ENCODE measurements at regions not wholly inside any gene's neighbourhood (a gene's known extent, or its start where the extent isn't known, plus 50 kb on each side); places are given as distances from the start of the nearest gene placed in this dataset.

DNA sequence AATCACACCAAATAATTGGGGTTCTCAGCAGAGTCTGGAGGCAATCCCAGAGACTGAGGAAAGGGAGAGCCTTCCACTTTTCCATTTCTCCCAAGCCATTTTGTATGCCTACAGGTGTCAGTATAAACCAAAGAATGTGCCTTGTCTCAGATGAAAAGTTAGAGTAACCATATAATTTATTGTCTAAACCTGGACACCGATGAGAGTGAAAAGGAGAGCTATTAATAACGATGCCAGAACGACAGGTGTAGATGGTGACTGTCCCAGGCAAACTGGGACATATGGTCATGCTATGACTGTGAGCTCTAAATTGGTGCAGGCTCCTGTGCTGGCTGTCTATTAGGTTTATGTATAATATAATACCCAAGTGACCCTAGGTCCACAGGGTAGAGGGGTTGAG is 219.6 kb downstream of the ARHGAP12 start:
- TF ChIP-seq, protein P1, sequence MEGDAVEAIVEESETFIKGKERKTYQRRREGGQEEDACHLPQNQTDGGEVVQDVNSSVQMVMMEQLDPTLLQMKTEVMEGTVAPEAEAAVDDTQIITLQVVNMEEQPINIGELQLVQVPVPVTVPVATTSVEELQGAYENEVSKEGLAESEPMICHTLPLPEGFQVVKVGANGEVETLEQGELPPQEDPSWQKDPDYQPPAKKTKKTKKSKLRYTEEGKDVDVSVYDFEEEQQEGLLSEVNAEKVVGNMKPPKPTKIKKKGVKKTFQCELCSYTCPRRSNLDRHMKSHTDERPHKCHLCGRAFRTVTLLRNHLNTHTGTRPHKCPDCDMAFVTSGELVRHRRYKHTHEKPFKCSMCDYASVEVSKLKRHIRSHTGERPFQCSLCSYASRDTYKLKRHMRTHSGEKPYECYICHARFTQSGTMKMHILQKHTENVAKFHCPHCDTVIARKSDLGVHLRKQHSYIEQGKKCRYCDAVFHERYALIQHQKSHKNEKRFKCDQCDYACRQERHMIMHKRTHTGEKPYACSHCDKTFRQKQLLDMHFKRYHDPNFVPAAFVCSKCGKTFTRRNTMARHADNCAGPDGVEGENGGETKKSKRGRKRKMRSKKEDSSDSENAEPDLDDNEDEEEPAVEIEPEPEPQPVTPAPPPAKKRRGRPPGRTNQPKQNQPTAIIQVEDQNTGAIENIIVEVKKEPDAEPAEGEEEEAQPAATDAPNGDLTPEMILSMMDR (IDR thresholded peaks at IDR 0.05; ENCODE audit: low read depth, low read length, missing input control): peak; percentile 43
- no peak for TF ChIP-seq TAF1 (conservative IDR thresholded peaks at IDR 0.05)
- TF ChIP-seq, protein P2, sequence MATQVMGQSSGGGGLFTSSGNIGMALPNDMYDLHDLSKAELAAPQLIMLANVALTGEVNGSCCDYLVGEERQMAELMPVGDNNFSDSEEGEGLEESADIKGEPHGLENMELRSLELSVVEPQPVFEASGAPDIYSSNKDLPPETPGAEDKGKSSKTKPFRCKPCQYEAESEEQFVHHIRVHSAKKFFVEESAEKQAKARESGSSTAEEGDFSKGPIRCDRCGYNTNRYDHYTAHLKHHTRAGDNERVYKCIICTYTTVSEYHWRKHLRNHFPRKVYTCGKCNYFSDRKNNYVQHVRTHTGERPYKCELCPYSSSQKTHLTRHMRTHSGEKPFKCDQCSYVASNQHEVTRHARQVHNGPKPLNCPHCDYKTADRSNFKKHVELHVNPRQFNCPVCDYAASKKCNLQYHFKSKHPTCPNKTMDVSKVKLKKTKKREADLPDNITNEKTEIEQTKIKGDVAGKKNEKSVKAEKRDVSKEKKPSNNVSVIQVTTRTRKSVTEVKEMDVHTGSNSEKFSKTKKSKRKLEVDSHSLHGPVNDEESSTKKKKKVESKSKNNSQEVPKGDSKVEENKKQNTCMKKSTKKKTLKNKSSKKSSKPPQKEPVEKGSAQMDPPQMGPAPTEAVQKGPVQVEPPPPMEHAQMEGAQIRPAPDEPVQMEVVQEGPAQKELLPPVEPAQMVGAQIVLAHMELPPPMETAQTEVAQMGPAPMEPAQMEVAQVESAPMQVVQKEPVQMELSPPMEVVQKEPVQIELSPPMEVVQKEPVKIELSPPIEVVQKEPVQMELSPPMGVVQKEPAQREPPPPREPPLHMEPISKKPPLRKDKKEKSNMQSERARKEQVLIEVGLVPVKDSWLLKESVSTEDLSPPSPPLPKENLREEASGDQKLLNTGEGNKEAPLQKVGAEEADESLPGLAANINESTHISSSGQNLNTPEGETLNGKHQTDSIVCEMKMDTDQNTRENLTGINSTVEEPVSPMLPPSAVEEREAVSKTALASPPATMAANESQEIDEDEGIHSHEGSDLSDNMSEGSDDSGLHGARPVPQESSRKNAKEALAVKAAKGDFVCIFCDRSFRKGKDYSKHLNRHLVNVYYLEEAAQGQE (IDR thresholded peaks at IDR 0.05): no peak
- TF ChIP-seq, protein P3, sequence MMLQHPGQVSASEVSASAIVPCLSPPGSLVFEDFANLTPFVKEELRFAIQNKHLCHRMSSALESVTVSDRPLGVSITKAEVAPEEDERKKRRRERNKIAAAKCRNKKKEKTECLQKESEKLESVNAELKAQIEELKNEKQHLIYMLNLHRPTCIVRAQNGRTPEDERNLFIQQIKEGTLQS (IDR thresholded peaks at IDR 0.05): no peak
- TF ChIP-seq, protein P4, sequence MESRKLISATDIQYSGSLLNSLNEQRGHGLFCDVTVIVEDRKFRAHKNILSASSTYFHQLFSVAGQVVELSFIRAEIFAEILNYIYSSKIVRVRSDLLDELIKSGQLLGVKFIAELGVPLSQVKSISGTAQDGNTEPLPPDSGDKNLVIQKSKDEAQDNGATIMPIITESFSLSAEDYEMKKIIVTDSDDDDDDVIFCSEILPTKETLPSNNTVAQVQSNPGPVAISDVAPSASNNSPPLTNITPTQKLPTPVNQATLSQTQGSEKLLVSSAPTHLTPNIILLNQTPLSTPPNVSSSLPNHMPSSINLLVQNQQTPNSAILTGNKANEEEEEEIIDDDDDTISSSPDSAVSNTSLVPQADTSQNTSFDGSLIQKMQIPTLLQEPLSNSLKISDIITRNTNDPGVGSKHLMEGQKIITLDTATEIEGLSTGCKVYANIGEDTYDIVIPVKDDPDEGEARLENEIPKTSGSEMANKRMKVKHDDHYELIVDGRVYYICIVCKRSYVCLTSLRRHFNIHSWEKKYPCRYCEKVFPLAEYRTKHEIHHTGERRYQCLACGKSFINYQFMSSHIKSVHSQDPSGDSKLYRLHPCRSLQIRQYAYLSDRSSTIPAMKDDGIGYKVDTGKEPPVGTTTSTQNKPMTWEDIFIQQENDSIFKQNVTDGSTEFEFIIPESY (IDR thresholded peaks at IDR 0.05): no peak
- TF ChIP-seq GABPA (IDR thresholded peaks at IDR 0.05 in 1 of 2, conservative IDR thresholded peaks at IDR 0.05 in 1 of 2): no peak
- TF ChIP-seq RAD21 (IDR thresholded peaks at IDR 0.05): peak; percentile 76 to 83
- TF ChIP-seq, protein P5, sequence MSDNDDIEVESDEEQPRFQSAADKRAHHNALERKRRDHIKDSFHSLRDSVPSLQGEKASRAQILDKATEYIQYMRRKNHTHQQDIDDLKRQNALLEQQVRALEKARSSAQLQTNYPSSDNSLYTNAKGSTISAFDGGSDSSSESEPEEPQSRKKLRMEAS (IDR thresholded peaks at IDR 0.05): no peak
- TF ChIP-seq YY1 (IDR thresholded peaks at IDR 0.05): no peak
- TF ChIP-seq SP1 (IDR thresholded peaks at IDR 0.05): no peak
- no peak for TF ChIP-seq NR2F2 (IDR thresholded peaks at IDR 0.05)
- no peak for TF ChIP-seq FOXA1 (IDR thresholded peaks at IDR 0.05)
- no peak for TF ChIP-seq HNF4G (IDR thresholded peaks at IDR 0.05)
- TF ChIP-seq EGR1 (IDR thresholded peaks at IDR 0.05; ENCODE audit: low read depth in 2 of 2): no peak
